ENCODE measurements at regions not wholly inside any gene's neighbourhood (a gene's known extent, or its start where the extent isn't known, plus 50 kb on each side); places are given as distances from the start of the nearest gene placed in this dataset.

DNA sequence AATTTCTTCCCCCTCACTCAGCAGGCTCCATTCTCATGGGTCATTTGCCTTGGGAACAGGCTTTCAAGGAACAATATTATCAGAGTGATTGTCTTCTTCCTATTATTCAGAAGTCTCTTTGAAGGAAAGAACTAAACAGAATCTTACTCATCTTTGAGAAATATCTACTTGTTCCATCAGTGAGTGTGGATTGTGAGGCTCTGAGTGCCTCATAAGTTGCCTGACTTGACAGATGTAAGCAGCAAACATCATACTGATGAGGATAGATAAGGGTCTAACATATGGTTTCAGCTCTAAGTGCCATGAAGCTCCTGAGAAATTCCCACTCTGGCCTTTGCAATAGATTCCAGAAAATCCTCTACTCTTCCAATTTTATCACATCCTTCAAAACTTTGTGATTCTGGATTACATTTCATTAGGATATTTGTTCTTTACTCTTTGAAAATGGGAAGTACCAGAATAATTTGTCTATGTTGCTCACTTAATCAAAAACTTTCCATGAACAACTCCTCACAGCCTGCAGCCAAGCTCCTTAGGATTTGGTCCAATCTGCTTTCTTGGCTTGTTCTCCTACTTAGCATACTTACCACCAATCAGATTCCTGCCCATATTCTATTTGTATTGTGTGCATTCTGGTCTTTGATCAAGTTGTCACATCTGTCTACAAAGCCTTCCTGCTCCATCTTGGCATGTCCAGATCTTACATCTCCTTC lies 120.1 kb downstream of the RPL22L1 start:
- no peak overlapping the region for H3K9ac ChIP-seq (ENCODE audit: low read depth, low read length)
- no peak overlapping the region for H3K4me3 ChIP-seq (ENCODE audit: low read length)
- H3K36me3 ChIP-seq (ENCODE audit: insufficient read depth, low read depth, low read length): no peaks in the 10 kb centered on the region
- no peaks in the 10 kb centered on the region for H3K9me3 ChIP-seq (ENCODE audit: insufficient read depth, low read depth, low read length)
- H3K27me3 ChIP-seq (ENCODE audit: insufficient read depth, low read length): no peaks in the 10 kb centered on the region
- no peak overlapping the region for H3K27ac ChIP-seq (ENCODE audit: low read length)
- no peaks in the 10 kb centered on the region for H3K4me1 ChIP-seq (ENCODE audit: insufficient read depth, low read length)

DNA sequence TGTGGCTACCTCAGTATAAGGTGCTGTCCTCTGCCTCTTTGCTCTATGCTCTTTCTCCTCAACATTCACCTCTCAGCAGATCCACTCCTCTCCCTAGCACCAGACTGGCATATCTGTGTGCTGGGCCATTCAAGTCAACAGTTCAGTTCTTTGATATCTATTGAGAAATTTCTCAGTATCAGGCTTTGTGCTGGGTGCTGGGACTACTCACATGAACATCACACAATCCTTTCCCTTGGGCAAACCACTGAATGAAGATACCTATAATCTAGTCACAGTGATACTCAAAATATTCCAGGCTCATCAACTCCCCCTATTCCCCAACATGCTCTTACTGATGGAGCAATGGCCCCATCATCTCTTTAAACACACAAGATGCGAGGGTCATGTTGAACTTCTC lies 120.8 kb downstream of the RPL22L1 start:
- H3K36me3 ChIP-seq (ENCODE audit: insufficient read depth, low read depth, low read length): no peaks in the 10 kb centered on the region
- H3K27ac ChIP-seq (ENCODE audit: low read length): no peak overlapping the region
- no peaks in the 10 kb centered on the region for H3K4me1 ChIP-seq (ENCODE audit: insufficient read depth, low read length)
- H3K9me3 ChIP-seq (ENCODE audit: insufficient read depth, low read depth, low read length): no peaks in the 10 kb centered on the region
- H3K9ac ChIP-seq (ENCODE audit: low read depth, low read length): no peak overlapping the region
- H3K27me3 ChIP-seq (ENCODE audit: insufficient read depth, low read length): no peaks in the 10 kb centered on the region
- no peak overlapping the region for H3K4me3 ChIP-seq (ENCODE audit: low read length)

- no peaks in the 10 kb centered on the region for H3K4me1 ChIP-seq (ENCODE audit: insufficient read depth, low read length)
- H3K4me3 ChIP-seq (ENCODE audit: low read length): no peak overlapping the region
- H3K27me3 ChIP-seq (ENCODE audit: insufficient read depth, low read length): no peaks in the 10 kb centered on the region
- H3K36me3 ChIP-seq (ENCODE audit: insufficient read depth, low read depth, low read length): no peaks in the 10 kb centered on the region
- no peak overlapping the region for H3K27ac ChIP-seq (ENCODE audit: low read length)
- no peak overlapping the region for H3K9ac ChIP-seq (ENCODE audit: low read depth, low read length)
- H3K9me3 ChIP-seq (ENCODE audit: insufficient read depth, low read depth, low read length): no peaks in the 10 kb centered on the region
Observed at GRCh38 chr3:170746175-170746942, 123.6 kb downstream of the RPL22L1 start.

- no peaks in the 10 kb centered on the region for H3K27me3 ChIP-seq (ENCODE audit: insufficient read depth, low read length)
- H3K9ac ChIP-seq (ENCODE audit: low read depth, low read length): no peak overlapping the region
- no peaks in the 10 kb centered on the region for H3K36me3 ChIP-seq (ENCODE audit: insufficient read depth, low read depth, low read length)
- no peak overlapping the region for H3K4me3 ChIP-seq (ENCODE audit: low read length)
- no peaks in the 10 kb centered on the region for H3K4me1 ChIP-seq (ENCODE audit: insufficient read depth, low read length)
- H3K27ac ChIP-seq (ENCODE audit: low read length): no peak overlapping the region
- no peaks in the 10 kb centered on the region for H3K9me3 ChIP-seq (ENCODE audit: insufficient read depth, low read depth, low read length)
Observed at GRCh38 chr3:170745211-170745718, 124.7 kb downstream of the RPL22L1 start.

- Histone ChIP-seq H3K4me3 (ENCODE audit: low read length) (no peak overlapping the region), H3K4me1 (ENCODE audit: insufficient read depth, low read length) (no peaks in the 10 kb centered on the region), H3K36me3 (ENCODE audit: insufficient read depth, low read depth, low read length) (no peaks in the 10 kb centered on the region), H3K9me3 (ENCODE audit: insufficient read depth, low read depth, low read length) (no peaks in the 10 kb centered on the region), H3K27ac (ENCODE audit: low read length) (no peak overlapping the region), H3K9ac (ENCODE audit: low read depth, low read length) (no peak overlapping the region), H3K27me3 (ENCODE audit: insufficient read depth, low read length) (no peaks in the 10 kb centered on the region)
Observed at GRCh38 chr3:170741756-170742529, 128.1 kb downstream of the RPL22L1 start.

- no peak overlapping the region for H3K4me3 ChIP-seq (ENCODE audit: low read length)
- no peaks in the 10 kb centered on the region for H3K27me3 ChIP-seq (ENCODE audit: insufficient read depth, low read length)
- no peak overlapping the region for H3K27ac ChIP-seq (ENCODE audit: low read length)
- no peaks in the 10 kb centered on the region for H3K36me3 ChIP-seq (ENCODE audit: insufficient read depth, low read depth, low read length)
- H3K4me1 ChIP-seq (ENCODE audit: insufficient read depth, low read length): no peaks in the 10 kb centered on the region
- H3K9me3 ChIP-seq (ENCODE audit: insufficient read depth, low read depth, low read length): no peaks in the 10 kb centered on the region
- H3K9ac ChIP-seq (ENCODE audit: low read depth, low read length): no peak overlapping the region
Observed at GRCh38 chr3:170740726-170741591, 129.0 kb downstream of the RPL22L1 start.

GRCh38 chr3:170740285-170740684 lies 129.7 kb downstream of the RPL22L1 start:
- Histone ChIP-seq H3K4me1 (ENCODE audit: insufficient read depth, low read length) (no peaks in the 10 kb centered on the region), H3K9me3 (ENCODE audit: insufficient read depth, low read depth, low read length) (no peaks in the 10 kb centered on the region), H3K36me3 (ENCODE audit: insufficient read depth, low read depth, low read length) (no peaks in the 10 kb centered on the region), H3K27me3 (ENCODE audit: insufficient read depth, low read length) (no peaks in the 10 kb centered on the region), H3K27ac (ENCODE audit: low read length) (no peak overlapping the region), H3K9ac (ENCODE audit: low read depth, low read length) (no peak overlapping the region), H3K4me3 (ENCODE audit: low read length) (no peak overlapping the region)

DNA sequence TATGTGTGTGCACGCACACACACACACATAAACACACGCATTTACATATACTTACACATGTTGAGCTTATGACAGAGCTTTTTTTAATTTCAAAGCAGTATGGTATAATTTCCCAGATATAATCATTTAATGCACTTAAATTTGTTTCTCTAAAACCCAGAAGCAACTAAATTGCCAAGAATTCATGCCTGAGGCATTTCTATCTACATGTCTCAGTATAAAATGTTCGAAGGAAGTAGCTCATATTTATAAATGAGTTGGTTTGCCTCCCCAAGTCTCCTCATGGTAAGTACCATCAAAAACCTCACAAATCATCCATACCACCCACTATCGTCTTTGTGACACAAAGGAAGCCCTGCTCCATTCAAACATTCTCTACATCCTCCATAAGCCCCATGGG lies 130.6 kb downstream of the RPL22L1 start:
- Histone ChIP-seq H3K9ac (ENCODE audit: low read depth, low read length) (no peak overlapping the region), H3K27ac (ENCODE audit: low read length) (no peak overlapping the region), H3K36me3 (ENCODE audit: insufficient read depth, low read depth, low read length) (no peaks in the 10 kb centered on the region), H3K4me3 (ENCODE audit: low read length) (no peak overlapping the region), H3K27me3 (ENCODE audit: insufficient read depth, low read length) (no peaks in the 10 kb centered on the region), H3K9me3 (ENCODE audit: insufficient read depth, low read depth, low read length) (no peaks in the 10 kb centered on the region), H3K4me1 (ENCODE audit: insufficient read depth, low read length) (no peaks in the 10 kb centered on the region)

DNA sequence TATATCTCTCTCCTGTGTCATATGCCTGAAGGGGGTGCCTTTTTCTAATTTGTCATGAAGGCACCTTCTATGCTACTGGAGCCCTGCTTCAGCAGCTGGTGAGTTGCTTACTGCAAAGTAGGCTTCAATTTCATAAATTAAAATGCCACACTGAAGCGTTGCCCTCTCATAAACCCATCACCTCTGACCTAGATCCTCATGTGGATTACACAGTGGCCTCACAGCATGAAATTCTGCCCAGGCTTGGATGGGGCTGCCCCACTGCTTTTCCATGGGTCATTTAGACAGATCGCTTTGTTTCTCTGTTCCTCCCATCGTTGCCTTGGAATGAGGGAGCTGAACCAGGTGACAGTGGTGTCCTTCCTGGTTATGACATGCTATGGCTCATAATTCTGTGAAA lies 131.2 kb downstream of the RPL22L1 start:
- Histone ChIP-seq H3K9ac (ENCODE audit: low read depth, low read length) (no peak overlapping the region), H3K4me3 (ENCODE audit: low read length) (no peak overlapping the region), H3K27me3 (ENCODE audit: insufficient read depth, low read length) (no peaks in the 10 kb centered on the region), H3K36me3 (ENCODE audit: insufficient read depth, low read depth, low read length) (no peaks in the 10 kb centered on the region), H3K9me3 (ENCODE audit: insufficient read depth, low read depth, low read length) (no peaks in the 10 kb centered on the region), H3K27ac (ENCODE audit: low read length) (no peak overlapping the region), H3K4me1 (ENCODE audit: insufficient read depth, low read length) (peaks cover 3% of the 10 kb centered on the region; the same call in 1 of the 2 replicates)

DNA sequence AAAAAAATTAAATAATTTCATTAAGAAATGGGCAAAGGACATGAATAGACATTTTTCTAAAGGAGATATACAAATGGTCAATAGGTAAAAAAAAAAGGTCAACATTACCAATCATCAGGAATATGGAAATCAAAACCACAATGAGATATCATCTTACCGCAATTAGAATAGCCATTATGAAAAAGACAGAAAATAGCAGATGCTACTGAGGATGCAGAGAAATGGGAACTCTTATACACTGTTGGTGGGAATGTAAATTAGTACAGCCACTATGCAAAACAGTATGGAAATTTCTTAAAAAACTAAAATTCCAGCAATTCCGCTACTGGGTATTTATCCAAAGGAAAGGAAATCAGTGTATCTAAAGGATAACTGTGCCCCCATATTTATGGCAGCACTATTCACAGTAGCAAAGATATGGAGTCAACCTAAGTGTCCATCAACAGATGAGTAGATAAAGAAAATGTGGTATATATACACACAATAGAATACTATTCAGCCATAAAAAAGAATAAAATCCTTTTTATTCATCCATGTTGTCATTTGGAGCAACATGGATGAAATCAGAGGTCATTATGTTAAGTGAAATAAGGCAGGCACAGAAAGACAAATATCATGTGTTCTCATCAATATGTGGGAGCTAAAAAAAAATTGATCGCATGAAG lies 132.4 kb downstream of the RPL22L1 start:
- Histone ChIP-seq H3K27me3 (ENCODE audit: insufficient read depth, low read length) (no peaks in the 10 kb centered on the region), H3K4me1 (ENCODE audit: insufficient read depth, low read length) (peaks cover 4% of the 10 kb centered on the region; the same call in 1 of the 2 replicates), H3K4me3 (ENCODE audit: low read length) (no peak overlapping the region), H3K9ac (ENCODE audit: low read depth, low read length) (no peak overlapping the region), H3K36me3 (ENCODE audit: insufficient read depth, low read depth, low read length) (no peaks in the 10 kb centered on the region), H3K9me3 (ENCODE audit: insufficient read depth, low read depth, low read length) (no peaks in the 10 kb centered on the region), H3K27ac (ENCODE audit: low read length) (no peak overlapping the region)
